ENCODE measurements at regions not wholly inside any gene's neighbourhood (a gene's known extent, or its start where the extent isn't known, plus 50 kb on each side); places are given as distances from the start of the nearest gene placed in this dataset.

- TF ChIP-seq CTCF (conservative IDR thresholded peaks at IDR 0.05; ENCODE audit: low read length): no peak
- TF ChIP-seq EZH2phosphoT487 (IDR thresholded peaks at IDR 0.05; ENCODE audit: borderline replicate concordance): no peak
Measured at GRCh38 chr11:29231586-29231985, 785.2 kb downstream of the KCNA4 start.

Measured in Loucy (cell line).